Retinal pigment epithelial cell (primary cell): ENCODE measurements at regions not wholly inside any gene's neighbourhood (a gene's known extent, or its start where the extent isn't known, plus 50 kb on each side); places are given as distances from the start of the nearest gene placed in this dataset.

Experiments
- DNase-seq: peaks from one replicate; pipeline ENCODE4 v3.0.0-alpha.2; 2010; ENCODE audit warnings: low read depth
- H3K4me3 ChIP-seq: 2 replicates; pipeline ENCODE4 v1.5.1; 2011; ENCODE audit warnings: mild to moderate bottlenecking, low read length, control low read depth, moderate library complexity
- TF ChIP-seq, protein P1 (sequence below): conservative IDR thresholded peaks from 2 replicates; pipeline ENCODE4 v1.5.1; 2011; ENCODE audit warnings: low read depth, low read length, control low read depth, inconsistent platforms

DNA sequence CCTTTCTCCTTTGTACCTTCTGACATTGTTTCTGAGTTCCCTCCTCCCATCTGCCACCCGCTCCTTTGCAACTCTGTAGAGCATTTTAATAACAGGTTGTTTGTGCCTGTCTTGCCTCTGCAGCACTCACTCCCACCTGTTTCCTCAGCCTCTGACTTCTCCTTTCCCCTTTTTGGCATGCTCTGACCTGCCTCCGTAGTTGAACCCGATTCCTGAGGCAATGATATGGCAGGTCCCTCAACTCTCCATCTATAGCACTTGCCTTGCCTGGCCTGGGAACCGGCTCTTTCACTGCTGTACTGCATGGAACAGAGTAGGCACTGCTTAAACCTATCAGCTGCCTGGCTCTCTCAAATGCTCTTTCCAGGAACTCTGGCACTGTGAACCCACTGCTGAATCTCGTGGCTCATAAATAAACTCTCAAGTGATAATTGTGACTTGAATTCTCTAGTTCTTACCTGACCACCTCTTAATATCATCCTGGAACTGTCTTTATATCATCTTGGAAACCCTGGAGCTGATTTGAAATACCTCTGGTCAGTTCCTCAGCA lies 50.3 kb downstream of the UTRN start:
- no peak for DNase-seq
- TF ChIP-seq, protein P1, sequence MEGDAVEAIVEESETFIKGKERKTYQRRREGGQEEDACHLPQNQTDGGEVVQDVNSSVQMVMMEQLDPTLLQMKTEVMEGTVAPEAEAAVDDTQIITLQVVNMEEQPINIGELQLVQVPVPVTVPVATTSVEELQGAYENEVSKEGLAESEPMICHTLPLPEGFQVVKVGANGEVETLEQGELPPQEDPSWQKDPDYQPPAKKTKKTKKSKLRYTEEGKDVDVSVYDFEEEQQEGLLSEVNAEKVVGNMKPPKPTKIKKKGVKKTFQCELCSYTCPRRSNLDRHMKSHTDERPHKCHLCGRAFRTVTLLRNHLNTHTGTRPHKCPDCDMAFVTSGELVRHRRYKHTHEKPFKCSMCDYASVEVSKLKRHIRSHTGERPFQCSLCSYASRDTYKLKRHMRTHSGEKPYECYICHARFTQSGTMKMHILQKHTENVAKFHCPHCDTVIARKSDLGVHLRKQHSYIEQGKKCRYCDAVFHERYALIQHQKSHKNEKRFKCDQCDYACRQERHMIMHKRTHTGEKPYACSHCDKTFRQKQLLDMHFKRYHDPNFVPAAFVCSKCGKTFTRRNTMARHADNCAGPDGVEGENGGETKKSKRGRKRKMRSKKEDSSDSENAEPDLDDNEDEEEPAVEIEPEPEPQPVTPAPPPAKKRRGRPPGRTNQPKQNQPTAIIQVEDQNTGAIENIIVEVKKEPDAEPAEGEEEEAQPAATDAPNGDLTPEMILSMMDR: no peak
- H3K4me3 ChIP-seq: no peak overlapping the region

DNA sequence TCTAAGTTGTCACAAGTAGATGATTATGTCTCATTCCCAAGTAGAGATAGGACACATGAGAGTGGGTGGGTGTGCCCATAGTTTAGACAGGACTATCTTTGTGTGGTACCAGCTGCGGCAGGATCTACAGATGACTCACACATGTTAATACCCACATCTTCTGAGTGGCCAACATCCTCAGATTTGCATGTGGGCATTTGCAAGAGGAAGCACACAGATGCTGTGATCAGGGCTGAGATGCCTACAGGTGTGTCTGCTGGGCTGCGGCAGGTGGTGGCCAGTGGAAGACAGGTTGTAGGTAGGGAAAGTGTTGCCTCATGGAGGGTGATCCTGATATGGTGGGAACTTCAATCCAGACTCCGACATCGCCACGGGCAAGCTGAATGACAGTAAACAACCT lies 50.8 kb downstream of the UTRN start:
- DNase-seq: no peak

DNA sequence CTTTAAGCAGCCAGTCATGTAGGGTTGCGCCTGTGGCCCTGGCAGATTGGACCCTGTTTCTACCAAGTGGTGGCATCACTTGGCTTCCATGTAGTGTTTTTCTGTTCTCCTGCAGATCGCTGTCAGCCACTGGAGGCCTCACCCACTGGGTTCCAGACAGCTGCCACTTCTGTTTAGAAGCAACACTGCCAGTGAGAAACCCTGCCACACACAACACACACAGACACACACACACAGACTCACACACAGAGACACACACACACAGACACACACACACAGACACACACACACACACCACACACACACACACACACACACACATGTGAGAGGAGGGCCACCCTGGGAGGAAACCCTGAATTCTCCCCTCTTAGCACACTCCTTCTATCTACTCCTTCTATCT lies 51.8 kb downstream of the UTRN start:
- no peak overlapping the region for H3K4me3 ChIP-seq
- DNase-seq: no peak
- TF ChIP-seq, protein P1: no peak

More for the DNA sequence above, 50.8 kb downstream of the UTRN start:
- H3K4me3 ChIP-seq: no peak overlapping the region
- TF ChIP-seq, protein P1: no peak

DNA sequence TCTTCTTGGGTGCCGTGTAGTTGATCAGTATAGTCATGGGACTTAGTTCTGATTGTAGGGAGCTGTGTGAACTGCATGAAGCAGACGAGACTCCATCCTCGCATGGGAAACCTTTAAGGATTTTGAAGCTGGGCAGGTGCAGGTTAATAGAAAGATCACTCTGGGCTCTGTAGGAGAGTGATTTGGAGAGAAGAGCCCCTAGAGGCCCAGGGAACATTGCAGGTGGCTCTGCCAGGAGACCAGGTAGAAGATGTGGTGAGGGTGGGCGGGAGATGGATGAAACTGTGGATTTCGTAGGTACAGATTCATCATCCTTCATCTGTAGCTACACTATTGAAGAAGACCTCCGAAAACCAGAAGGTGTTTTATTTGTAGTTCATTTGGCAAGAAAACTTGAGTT lies 53.3 kb downstream of the UTRN start:
- H3K4me3 ChIP-seq: no peak overlapping the region
- TF ChIP-seq, protein P1: no peak
- no peak for DNase-seq

DNA sequence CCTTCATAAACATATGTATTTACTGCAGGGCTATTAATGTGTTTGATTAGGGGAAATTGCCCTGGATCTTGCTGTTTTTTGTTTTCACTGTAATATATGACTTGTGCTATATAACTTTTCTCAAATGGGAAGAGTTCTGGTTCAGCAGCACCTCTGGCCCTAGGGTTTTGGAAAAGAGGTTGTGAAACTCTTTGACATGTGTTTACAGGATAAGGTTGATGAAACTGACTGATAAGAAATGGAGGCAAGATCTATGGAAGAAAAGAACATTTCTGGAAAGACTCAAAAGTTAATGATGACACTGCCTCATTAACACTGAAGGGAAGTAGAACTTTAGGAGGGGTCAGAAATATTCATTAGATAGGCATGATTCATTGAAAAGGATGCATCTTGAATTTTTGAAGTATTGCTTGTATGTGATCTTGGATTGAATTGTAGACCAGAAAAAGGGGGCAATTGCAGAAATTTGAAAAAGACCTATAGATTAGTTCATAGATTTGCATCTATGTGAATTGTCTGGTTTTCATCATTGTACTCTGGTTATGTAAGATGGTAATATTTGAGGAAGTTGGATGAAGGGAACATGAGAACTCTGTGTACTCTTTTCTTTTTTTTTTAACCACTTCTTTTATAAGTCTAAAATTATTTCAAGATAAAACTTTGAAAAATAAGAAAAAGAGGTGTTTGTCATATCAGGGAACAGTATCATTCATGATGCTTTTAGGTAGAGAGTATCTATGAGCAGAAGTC lies 54.0 kb downstream of the UTRN start:
- TF ChIP-seq, protein P1: no peak
- DNase-seq: no peak
- no peak overlapping the region for H3K4me3 ChIP-seq

DNA sequence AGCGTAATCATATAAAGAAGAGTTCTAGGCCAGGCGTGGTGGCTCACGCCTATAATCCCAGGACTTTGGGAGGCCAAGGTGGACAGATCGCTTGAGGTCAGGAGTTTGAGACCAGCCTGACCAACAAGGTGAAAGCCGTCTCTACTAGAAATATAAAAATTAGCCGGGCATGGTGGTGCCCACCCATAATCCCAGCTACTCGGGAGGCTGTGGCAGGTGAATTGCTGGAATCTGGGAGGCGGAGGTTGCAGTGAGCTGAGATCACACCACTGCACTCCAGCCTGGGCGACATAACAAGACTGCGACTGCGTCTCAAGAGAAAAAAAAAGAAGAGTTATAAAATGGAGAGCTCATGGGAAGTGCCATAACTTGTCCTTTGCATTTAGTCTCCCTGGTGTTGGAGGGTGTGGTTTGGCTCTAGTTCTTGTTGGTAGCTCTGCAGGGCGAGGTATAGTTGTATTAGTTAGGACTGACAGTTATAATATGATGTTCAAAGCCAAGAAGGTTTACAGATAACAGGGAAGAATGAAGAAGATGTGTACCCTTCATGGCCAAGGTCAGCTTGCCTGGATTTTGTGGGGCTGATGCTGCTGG lies 54.8 kb downstream of the UTRN start:
- TF ChIP-seq, protein P1: no peak
- DNase-seq: no peak
- no peak overlapping the region for H3K4me3 ChIP-seq
